CD4-positive, alpha-beta T cell (primary cell): ENCODE measurements at regions not wholly inside any gene's neighbourhood (a gene's known extent, or its start where the extent isn't known, plus 50 kb on each side); places are given as distances from the start of the nearest gene placed in this dataset.

ENCODE experiments used
- ATAC-seq: fragments of 200-7000 bp; cut with Tn5 transposase; one replicate; pipeline ENCODE4 v1.10.0; 2022; ENCODE audit warnings: mild to moderate bottlenecking; ENCODE audit not compliant: poor library complexity
- CTCF ChIA-PET: fragments of 350-600 bp; sonication (Branson Sonifier 250); formaldehyde crosslinking; loops from one replicate; lab custom pipeline; 2021; ENCODE audit warnings: antibody characterized with exemption, inconsistent platforms; lab: Charles Lee
- POLR2A ChIA-PET: fragments of 350-600 bp; sonication (Branson Sonifier 250); formaldehyde crosslinking; loops from one replicate; lab custom pipeline; 2021; ENCODE audit warnings: antibody characterized with exemption, inconsistent platforms; lab: Charles Lee
- DNase-seq, 14 experiments: peaks; one replicate each; pipeline ENCODE4 v3.0.0-alpha.2; 2013 to 2020; ENCODE audit warnings: mixed read lengths in 2 of 14
- H3K27ac ChIP-seq, 2 donors: one replicate each; pipeline versions ENCODE4 v1.5.1 to v1.7.0; 2013; ENCODE audit warnings: low read length in 2 of 2, low read depth in 1 of 2, mild to moderate bottlenecking in 1 of 2
- H3K27me3 ChIP-seq, 2 experiments: 1 replicate in 1 of 2; 2 replicates in 1 of 2; pipeline versions ENCODE4 v1.6.1 to v1.7.0; 2013; ENCODE audit warnings: low read length in 2 of 2, control low read depth in 1 of 2, mild to moderate bottlenecking in 1 of 2, moderate library complexity in 1 of 2; ENCODE audit not compliant: insufficient read depth in 2 of 2, control insufficient read depth in 1 of 2
- H3K36me3 ChIP-seq: one replicate; pipeline ENCODE4 v1.6.1; 2013; ENCODE audit warnings: low read length, control low read depth; ENCODE audit not compliant: insufficient read depth
- H3K4me1 ChIP-seq: one replicate; pipeline ENCODE4 v1.6.1; 2013; ENCODE audit warnings: low read length, control low read depth; ENCODE audit not compliant: insufficient read depth
- H3K4me3 ChIP-seq: one replicate; pipeline ENCODE4 v1.5.1; 2013; ENCODE audit warnings: mild to moderate bottlenecking, low read length, moderate library complexity
- H3K9me3 ChIP-seq, 2 experiments: 1 replicate in 1 of 2; 2 replicates in 1 of 2; pipeline versions ENCODE4 v1.6.1 to v1.7.0; 2013; ENCODE audit warnings: low read length in 2 of 2, mild to moderate bottlenecking in 2 of 2, control low read depth in 1 of 2, moderate library complexity in 1 of 2; ENCODE audit not compliant: control insufficient read depth in 1 of 2, insufficient read depth in 1 of 2
- H3K27ac Mint-ChIP-seq: one replicate; pipeline ENCODE4 v1.8.0; 2020; ENCODE audit warnings: mixed read lengths
- H3K27me3 Mint-ChIP-seq: one replicate; pipeline ENCODE4 v1.8.0; 2021; ENCODE audit warnings: mixed read lengths
- H3K36me3 Mint-ChIP-seq: one replicate; pipeline ENCODE4 v1.8.0; 2021; ENCODE audit warnings: low read depth, mixed read lengths
- H3K4me1 Mint-ChIP-seq: one replicate; pipeline ENCODE4 v1.8.0; 2021; ENCODE audit warnings: low read depth, mixed read lengths
- H3K4me3 Mint-ChIP-seq: one replicate; pipeline ENCODE4 v1.8.0; 2020; ENCODE audit warnings: mild to moderate bottlenecking, mixed read lengths
- H3K9me3 Mint-ChIP-seq: one replicate; pipeline ENCODE4 v1.8.0; 2020; ENCODE audit warnings: mixed read lengths
- CTCF ChIP-seq: fragments of 200-600 bp; IDR thresholded peaks from one replicate; pipeline ENCODE4 v1.8.0; 2022; ENCODE audit warnings: antibody characterized with exemption, mild to moderate bottlenecking
- intact Hi-C, 2 experiments: fragments of 100-400 bp; cut with DNase I in 1 of 2; cut with micrococcal nuclease in 1 of 2; formaldehyde crosslinking; loops; one replicate each; pipeline versions ENCODE4 v1.15.1 to v1.9.0; 2023 to 2025; cut with DNase I, micrococcal nuclease

- Mint-ChIP-seq H3K27ac (peak overlapping the region; percentile 67), H3K27me3 (no peaks in the 10 kb centered on the region), H3K4me3 (peak overlapping the region; percentile 76), H3K36me3 (no peaks in the 10 kb centered on the region), H3K9me3 (no peaks in the 10 kb centered on the region), H3K4me1 (peaks cover 33% of the 10 kb centered on the region)
- peak overlapping the region; percentile 47 for H3K4me3 ChIP-seq
- CTCF ChIA-PET, result interaction anchor here (1.2 to 1.4 kb wide), 3 partner anchors 17 to 239 kb away, joined by 3 to 4 read pairs (median 4); partner anchors contain the start of gene TRIM13
- peaks cover 11% of the 10 kb centered on the region for H3K4me1 ChIP-seq
- H3K36me3 ChIP-seq, result no peaks in the 10 kb centered on the region
- intact Hi-C loops, result loop anchor here in 1 of 2 experiments (5.0 kb wide), 3 partner anchors 103 to 238 kb away; partner anchors contain the start of gene TRIM13
- peaks cover 0 to 7% of the 10 kb centered on the region in 2 experiments for H3K9me3 ChIP-seq
- H3K27ac ChIP-seq, result peak overlapping the region in 1 of 2 donors; percentile 56
- ATAC-seq (no peak), DNase-seq (peak in 2 of 14 experiments; percentile 20 to 36)
- no peaks in the 10 kb centered on the region for H3K27me3 ChIP-seq
- no peak for TF ChIP-seq CTCF
- POLR2A ChIA-PET, result interaction anchor here (0.5 to 4.3 kb wide), 8 partner anchors 10 to 987 kb away, joined by 3 to 52 read pairs (median 4); no protein-coding TSS in a partner anchor
Observed at GRCh38 chr13:50235604-50236342, 220.5 kb downstream of the KCNRG start.

- Histone ChIP-seq H3K4me3 (peak overlapping the region; percentile 47), H3K27me3 (no peaks in the 10 kb centered on the region), H3K9me3 (peaks cover 0 to 7% of the 10 kb centered on the region in 2 experiments), H3K4me1 (peaks cover 11% of the 10 kb centered on the region), H3K36me3 (no peaks in the 10 kb centered on the region), H3K27ac (peak overlapping the region in 1 of 2 donors; percentile 56)
- Mint-ChIP-seq H3K4me3 (peak overlapping the region; percentile 78), H3K27me3 (no peaks in the 10 kb centered on the region), H3K4me1 (peaks cover 32% of the 10 kb centered on the region), H3K36me3 (no peaks in the 10 kb centered on the region), H3K27ac (peak overlapping the region; percentile 67), H3K9me3 (no peaks in the 10 kb centered on the region)
- DNase-seq (peak in 6 of 14 experiments; percentile 5 to 79 (median 56)), ATAC-seq (peak; percentile 91)
- ChIA-PET POLR2A (interaction anchor here (1.1 to 4.3 kb wide), 7 partner anchors 11 to 239 kb away, joined by 3 to 52 read pairs (median 4); no protein-coding TSS in a partner anchor), CTCF (interaction anchor here (0.9 to 1.4 kb wide), 3 partner anchors 15 to 240 kb away, joined by 3 to 4 read pairs (median 4); partner anchors contain the start of gene TRIM13)
- intact Hi-C loops, result loop anchor here in 1 of 2 experiments (5.0 kb wide), 3 partner anchors 105 to 240 kb away; partner anchors contain the start of gene TRIM13
- TF ChIP-seq CTCF, result no peak
Observed at GRCh38 chr13:50236898-50237318, 221.7 kb downstream of the KCNRG start.

- Mint-ChIP-seq H3K27me3 (no peaks in the 10 kb centered on the region), H3K27ac (no peak overlapping the region), H3K36me3 (no peaks in the 10 kb centered on the region), H3K4me1 (peaks cover 32% of the 10 kb centered on the region), H3K9me3 (no peaks in the 10 kb centered on the region), H3K4me3 (no peak overlapping the region)
- Histone ChIP-seq H3K9me3 (peaks cover 0 to 2% of the 10 kb centered on the region in 2 experiments), H3K4me3 (no peak overlapping the region), H3K4me1 (peaks cover 11% of the 10 kb centered on the region), H3K27me3 (no peaks in the 10 kb centered on the region), H3K27ac (no peak overlapping the region), H3K36me3 (no peaks in the 10 kb centered on the region)
- ATAC-seq, result no peak
- TF ChIP-seq CTCF, result no peak
- no peak for DNase-seq
- intact Hi-C loops, result loop anchor here in 1 of 2 experiments (5.0 kb wide), 3 partner anchors 107 to 242 kb away; partner anchors contain the start of gene TRIM13
- ChIA-PET CTCF (no interaction called here), POLR2A (interaction anchor here (0.7 to 1.0 kb wide), 2 partner anchors 16 to 113 kb away, joined by 3 read pairs; no protein-coding TSS in a partner anchor)
Observed at GRCh38 chr13:50238922-50239321, 223.7 kb downstream of the KCNRG start.
